ENCODE measurements at regions not wholly inside any gene's neighbourhood (a gene's known extent, or its start where the extent isn't known, plus 50 kb on each side); places are given as distances from the start of the nearest gene placed in this dataset.

- Histone ChIP-seq H3K9me3 (ENCODE audit: low read length) (peaks cover 6% of the 10 kb centered on the region; the same call in 1 of the 2 replicates), H4K20me1 (ENCODE audit: insufficient read depth, low read length) (no peaks in the 10 kb centered on the region), H2AFZ (ENCODE audit: low read length) (no peak overlapping the region), H3K27me3 (ENCODE audit: insufficient read depth, low read length) (peaks cover 8% of the 10 kb centered on the region; the same call in 1 of the 2 replicates), H3F3A (ENCODE audit: insufficient read depth, low read length) (no peaks in the 10 kb centered on the region), H3K27ac (ENCODE audit: low read depth, low read length, poor library complexity, severe bottlenecking) (no peak overlapping the region), H3K36me3 (ENCODE audit: insufficient read depth, low read length) (no peaks in the 10 kb centered on the region), H3K4me1 (ENCODE audit: insufficient read depth, low read length, severe bottlenecking) (no peaks in the 10 kb centered on the region), H3K79me2 (ENCODE audit: insufficient read depth, low read length) (no peaks in the 10 kb centered on the region), H3K9me2 (ENCODE audit: low read depth, low read length) (no peaks in the 10 kb centered on the region), H3K4me2 (ENCODE audit: low read length) (no peak overlapping the region), H3K4me3 (ENCODE audit: low read depth, low read length, poor library complexity, severe bottlenecking) (no peak overlapping the region), H3K9ac (ENCODE audit: low read length) (no peak overlapping the region)
- TF ChIP-seq EZH2 (IDR thresholded peaks at IDR 0.05; ENCODE audit: borderline replicate concordance, low read length) (no peak), CTCF (IDR thresholded peaks at IDR 0.05; ENCODE audit: low read length) (no peak)
Observed at GRCh38 chr5:6806668-6807067, 93.4 kb downstream of the TENT4A start.

- no peak overlapping the region for H3K4me3 ChIP-seq (ENCODE audit: low read depth, low read length, poor library complexity, severe bottlenecking)
- no peak overlapping the region for H3K9ac ChIP-seq (ENCODE audit: low read length)
- H3K4me2 ChIP-seq (ENCODE audit: low read length) = no peak overlapping the region
- no peak overlapping the region for H2AFZ ChIP-seq (ENCODE audit: low read length)
- TF ChIP-seq CTCF (IDR thresholded peaks at IDR 0.05; ENCODE audit: low read length) = no peak
- no peak for TF ChIP-seq EZH2 (IDR thresholded peaks at IDR 0.05; ENCODE audit: borderline replicate concordance, low read length)
- H3F3A ChIP-seq (ENCODE audit: insufficient read depth, low read length) = no peaks in the 10 kb centered on the region
- no peaks in the 10 kb centered on the region for H3K79me2 ChIP-seq (ENCODE audit: insufficient read depth, low read length)
- H3K27ac ChIP-seq (ENCODE audit: low read depth, low read length, poor library complexity, severe bottlenecking) = no peak overlapping the region
- no peaks in the 10 kb centered on the region for H3K9me2 ChIP-seq (ENCODE audit: low read depth, low read length)
- H4K20me1 ChIP-seq (ENCODE audit: insufficient read depth, low read length) = no peaks in the 10 kb centered on the region
- H3K9me3 ChIP-seq (ENCODE audit: low read length) = peaks cover 6% of the 10 kb centered on the region; the same call in 1 of the 2 replicates
- H3K4me1 ChIP-seq (ENCODE audit: insufficient read depth, low read length, severe bottlenecking) = no peaks in the 10 kb centered on the region
- H3K27me3 ChIP-seq (ENCODE audit: insufficient read depth, low read length) = peaks cover 8% of the 10 kb centered on the region; the same call in 1 of the 2 replicates
- H3K36me3 ChIP-seq (ENCODE audit: insufficient read depth, low read length) = no peaks in the 10 kb centered on the region
Observed at GRCh38 chr5:6808462-6808861, 95.2 kb downstream of the TENT4A start.

GRCh38 chr5:6810641-6811405, 97.6 kb downstream of the TENT4A start:
- Histone ChIP-seq H3K36me3 (ENCODE audit: insufficient read depth, low read length) (no peaks in the 10 kb centered on the region), H3K4me2 (ENCODE audit: low read length) (no peak overlapping the region), H3K27me3 (ENCODE audit: insufficient read depth, low read length) (peaks cover 8% of the 10 kb centered on the region; the same call in 1 of the 2 replicates), H3K27ac (ENCODE audit: low read depth, low read length, poor library complexity, severe bottlenecking) (no peak overlapping the region), H3K4me3 (ENCODE audit: low read depth, low read length, poor library complexity, severe bottlenecking) (no peak overlapping the region), H2AFZ (ENCODE audit: low read length) (no peak overlapping the region), H3K79me2 (ENCODE audit: insufficient read depth, low read length) (no peaks in the 10 kb centered on the region), H3K9ac (ENCODE audit: low read length) (no peak overlapping the region), H3K9me2 (ENCODE audit: low read depth, low read length) (no peaks in the 10 kb centered on the region), H4K20me1 (ENCODE audit: insufficient read depth, low read length) (no peaks in the 10 kb centered on the region), H3K4me1 (ENCODE audit: insufficient read depth, low read length, severe bottlenecking) (no peaks in the 10 kb centered on the region), H3K9me3 (ENCODE audit: low read length) (peaks cover 6% of the 10 kb centered on the region; the same call in 1 of the 2 replicates), H3F3A (ENCODE audit: insufficient read depth, low read length) (no peaks in the 10 kb centered on the region)
- no peak for TF ChIP-seq CTCF (IDR thresholded peaks at IDR 0.05; ENCODE audit: low read length)
- no peak for TF ChIP-seq EZH2 (IDR thresholded peaks at IDR 0.05; ENCODE audit: borderline replicate concordance, low read length)
